ENCODE measurements at regions not wholly inside any gene's neighbourhood (a gene's known extent, or its start where the extent isn't known, plus 50 kb on each side); places are given as distances from the start of the nearest gene placed in this dataset.

- H3K27me3 Mint-ChIP-seq (ENCODE audit: unreplicated experiment), result no peaks in the 10 kb centered on the region
- TF ChIP-seq, protein P1, sequence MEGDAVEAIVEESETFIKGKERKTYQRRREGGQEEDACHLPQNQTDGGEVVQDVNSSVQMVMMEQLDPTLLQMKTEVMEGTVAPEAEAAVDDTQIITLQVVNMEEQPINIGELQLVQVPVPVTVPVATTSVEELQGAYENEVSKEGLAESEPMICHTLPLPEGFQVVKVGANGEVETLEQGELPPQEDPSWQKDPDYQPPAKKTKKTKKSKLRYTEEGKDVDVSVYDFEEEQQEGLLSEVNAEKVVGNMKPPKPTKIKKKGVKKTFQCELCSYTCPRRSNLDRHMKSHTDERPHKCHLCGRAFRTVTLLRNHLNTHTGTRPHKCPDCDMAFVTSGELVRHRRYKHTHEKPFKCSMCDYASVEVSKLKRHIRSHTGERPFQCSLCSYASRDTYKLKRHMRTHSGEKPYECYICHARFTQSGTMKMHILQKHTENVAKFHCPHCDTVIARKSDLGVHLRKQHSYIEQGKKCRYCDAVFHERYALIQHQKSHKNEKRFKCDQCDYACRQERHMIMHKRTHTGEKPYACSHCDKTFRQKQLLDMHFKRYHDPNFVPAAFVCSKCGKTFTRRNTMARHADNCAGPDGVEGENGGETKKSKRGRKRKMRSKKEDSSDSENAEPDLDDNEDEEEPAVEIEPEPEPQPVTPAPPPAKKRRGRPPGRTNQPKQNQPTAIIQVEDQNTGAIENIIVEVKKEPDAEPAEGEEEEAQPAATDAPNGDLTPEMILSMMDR (IDR thresholded peaks at IDR 0.05), result no peak
- no peaks in the 10 kb centered on the region for H3K4me1 Mint-ChIP-seq (ENCODE audit: unreplicated experiment)
These were observed 757.1 kb upstream of the CDH7 start for GRCh38 chr18:64993695-64994094.

GRCh38 chr18:64992654-64993053 lies 758.2 kb upstream of the CDH7 start:
- TF ChIP-seq, protein P1 (IDR thresholded peaks at IDR 0.05), result no peak
- Mint-ChIP-seq H3K27me3 (ENCODE audit: unreplicated experiment) (no peaks in the 10 kb centered on the region), H3K36me3 (ENCODE audit: unreplicated experiment) (no peaks in the 10 kb centered on the region), H3K4me3 (ENCODE audit: unreplicated experiment) (no peak overlapping the region), H3K4me1 (ENCODE audit: unreplicated experiment) (no peaks in the 10 kb centered on the region), H3K27ac (ENCODE audit: unreplicated experiment) (no peak overlapping the region), H3K9me3 (ENCODE audit: unreplicated experiment) (no peaks in the 10 kb centered on the region)
- DNase-seq (ENCODE audit: extremely low spot score, unreplicated experiment), result no peak

More at GRCh38 chr18:64993695-64994094, 757.1 kb upstream of the CDH7 start:
- H3K27ac Mint-ChIP-seq (ENCODE audit: unreplicated experiment), result no peak overlapping the region
- DNase-seq (ENCODE audit: extremely low spot score, unreplicated experiment), result no peak
- no peaks in the 10 kb centered on the region for H3K9me3 Mint-ChIP-seq (ENCODE audit: unreplicated experiment)
- no peak overlapping the region for H3K4me3 Mint-ChIP-seq (ENCODE audit: unreplicated experiment)
- H3K36me3 Mint-ChIP-seq (ENCODE audit: unreplicated experiment), result no peaks in the 10 kb centered on the region

GRCh38 chr18:64991102-64991501 lies 759.7 kb upstream of the CDH7 start:
- DNase-seq (ENCODE audit: extremely low spot score, unreplicated experiment), result no peak
- H3K27ac Mint-ChIP-seq (ENCODE audit: unreplicated experiment), result no peak overlapping the region
- no peaks in the 10 kb centered on the region for H3K4me1 Mint-ChIP-seq (ENCODE audit: unreplicated experiment)
- TF ChIP-seq, protein P1 (IDR thresholded peaks at IDR 0.05), result no peak
- H3K9me3 Mint-ChIP-seq (ENCODE audit: unreplicated experiment), result no peaks in the 10 kb centered on the region
- H3K4me3 Mint-ChIP-seq (ENCODE audit: unreplicated experiment), result no peak overlapping the region
- H3K27me3 Mint-ChIP-seq (ENCODE audit: unreplicated experiment), result no peaks in the 10 kb centered on the region
- H3K36me3 Mint-ChIP-seq (ENCODE audit: unreplicated experiment), result no peaks in the 10 kb centered on the region

DNA sequence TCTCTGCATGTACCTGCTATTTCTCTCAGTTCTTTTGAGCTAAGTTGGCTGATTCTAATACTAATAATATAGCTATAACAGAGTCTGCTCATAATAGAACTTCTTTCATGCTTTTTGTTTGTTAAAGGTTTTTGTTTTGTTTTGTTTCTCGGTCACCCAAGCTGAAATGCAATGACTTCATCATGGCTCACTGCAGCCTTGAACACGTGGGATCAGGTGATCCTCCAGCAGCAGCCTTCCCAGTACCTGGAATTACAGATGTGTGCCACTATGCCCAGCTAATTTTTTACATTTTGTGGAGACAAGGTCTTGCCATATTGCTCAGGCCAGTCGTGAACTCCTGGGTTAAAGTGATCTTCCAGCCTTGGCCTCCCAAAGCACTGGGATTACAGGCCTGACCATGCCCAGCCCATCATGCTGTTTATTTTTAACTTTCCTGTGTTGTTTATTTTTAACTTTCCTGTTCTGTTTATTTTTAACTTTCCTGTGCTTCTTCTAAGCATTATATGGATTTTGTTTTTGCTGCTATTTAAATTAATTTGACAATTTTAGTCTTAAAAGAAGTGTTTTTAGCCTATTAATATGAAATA lies 763.8 kb upstream of the CDH7 start:
- no peak overlapping the region for H3K4me3 Mint-ChIP-seq (ENCODE audit: unreplicated experiment)
- DNase-seq (ENCODE audit: extremely low spot score, unreplicated experiment), result no peak
- TF ChIP-seq, protein P1 (IDR thresholded peaks at IDR 0.05), result no peak
- H3K27me3 Mint-ChIP-seq (ENCODE audit: unreplicated experiment), result no peaks in the 10 kb centered on the region
- H3K9me3 Mint-ChIP-seq (ENCODE audit: unreplicated experiment), result no peaks in the 10 kb centered on the region
- no peaks in the 10 kb centered on the region for H3K4me1 Mint-ChIP-seq (ENCODE audit: unreplicated experiment)
- no peaks in the 10 kb centered on the region for H3K36me3 Mint-ChIP-seq (ENCODE audit: unreplicated experiment)
- H3K27ac Mint-ChIP-seq (ENCODE audit: unreplicated experiment), result no peak overlapping the region

DNA sequence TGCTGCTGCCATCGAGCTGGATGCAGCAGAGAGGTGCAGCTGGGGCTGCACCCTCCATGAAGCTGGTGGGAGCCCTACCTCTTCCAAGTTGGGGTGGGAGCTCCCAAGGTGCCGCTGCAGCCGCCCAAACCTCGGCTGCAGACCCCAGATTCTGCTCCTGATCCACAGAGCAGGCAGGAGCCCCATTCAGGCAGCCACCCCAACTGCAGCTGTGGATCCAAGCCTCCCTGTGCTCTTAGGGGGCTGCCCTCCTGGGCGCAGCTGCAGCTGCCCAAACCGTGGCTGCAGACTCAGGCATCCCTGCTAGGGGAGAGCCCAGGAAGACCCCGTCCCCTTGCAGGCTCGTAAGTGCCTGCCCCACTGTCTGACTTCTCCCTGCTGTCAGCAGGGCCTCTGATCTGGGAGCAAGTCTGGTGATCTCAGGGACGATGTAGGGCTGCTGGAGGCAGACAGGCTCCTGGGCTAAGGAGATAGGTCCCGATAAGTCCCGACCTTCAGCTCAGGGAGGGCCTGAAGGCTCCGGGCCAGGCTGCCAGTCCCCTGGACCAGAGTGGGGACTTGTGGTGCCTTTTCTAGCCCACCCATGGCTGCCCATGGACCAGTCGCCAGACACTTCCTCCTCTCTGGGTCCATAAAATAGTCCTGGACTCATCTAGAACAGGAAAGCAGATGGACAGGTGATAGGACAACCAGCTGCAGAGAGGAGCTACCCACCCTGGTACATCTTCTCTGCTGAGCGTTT lies 767.1 kb upstream of the CDH7 start:
- no peak overlapping the region for H3K4me3 Mint-ChIP-seq (ENCODE audit: unreplicated experiment)
- no peaks in the 10 kb centered on the region for H3K27me3 Mint-ChIP-seq (ENCODE audit: unreplicated experiment)
- no peaks in the 10 kb centered on the region for H3K36me3 Mint-ChIP-seq (ENCODE audit: unreplicated experiment)
- TF ChIP-seq, protein P1 (IDR thresholded peaks at IDR 0.05), result no peak
- H3K9me3 Mint-ChIP-seq (ENCODE audit: unreplicated experiment), result no peaks in the 10 kb centered on the region
- no peak overlapping the region for H3K27ac Mint-ChIP-seq (ENCODE audit: unreplicated experiment)
- no peaks in the 10 kb centered on the region for H3K4me1 Mint-ChIP-seq (ENCODE audit: unreplicated experiment)
- DNase-seq (ENCODE audit: extremely low spot score, unreplicated experiment), result no peak

Measured in osteocyte (in vitro differentiated cells).